DOHH2 (cell line): ENCODE measurements at regions not wholly inside any gene's neighbourhood (a gene's known extent, or its start where the extent isn't known, plus 50 kb on each side); places are given as distances from the start of the nearest gene placed in this dataset.

Experiments
- H3F3A ChIP-seq: fragments of 200-600 bp; sonication (generic), shearing (Covaris generic); 2 replicates; pipeline ENCODE4 v1.6.0; 2016; ENCODE audit warnings: antibody characterized with exemption, mild to moderate bottlenecking; ENCODE audit not compliant: control insufficient read depth, insufficient read depth
- H3K27ac ChIP-seq: fragments of 200-600 bp; sonication (generic); 2 replicates; pipeline ENCODE4 v1.5.1; 2014; ENCODE audit warnings: low read depth, mild to moderate bottlenecking, low read length, moderate library complexity
- H3K27me3 ChIP-seq: fragments of 200-600 bp; sonication (generic); 2 replicates; pipeline ENCODE4 v1.6.1; 2014; ENCODE audit warnings: mild to moderate bottlenecking, low read length, mixed read lengths; ENCODE audit not compliant: control insufficient read depth
- H3K36me3 ChIP-seq: fragments of 200-600 bp; sonication (generic); 2 replicates; pipeline ENCODE4 v1.6.1; 2014; ENCODE audit warnings: mild to moderate bottlenecking, low read length, moderate library complexity, mixed read lengths; ENCODE audit not compliant: control insufficient read depth
- H3K4me1 ChIP-seq: fragments of 200-600 bp; sonication (generic); 2 replicates; pipeline ENCODE4 v1.6.1; 2014; ENCODE audit warnings: mild to moderate bottlenecking, low read length, mixed read lengths; ENCODE audit not compliant: control insufficient read depth
- H3K4me2 ChIP-seq: fragments of 200-600 bp; sonication (generic); 2 replicates; pipeline ENCODE4 v1.6.0; 2014; ENCODE audit warnings: mild to moderate bottlenecking, low read length, moderate library complexity
- H3K4me3 ChIP-seq: fragments of 200-600 bp; sonication (generic); 2 replicates; pipeline ENCODE4 v1.5.1; 2014; ENCODE audit warnings: mild to moderate bottlenecking, low read length, mixed read lengths
- H3K79me2 ChIP-seq: fragments of 200-600 bp; sonication (generic); 2 replicates; pipeline ENCODE4 v1.6.1; 2014; ENCODE audit warnings: mild to moderate bottlenecking, low read length, mixed read lengths; ENCODE audit not compliant: control insufficient read depth
- H3K9me2 ChIP-seq: fragments of 200-600 bp; sonication (generic); replicated peaks from 2 replicates; pipeline ENCODE4 v1.6.1; 2014; ENCODE audit warnings: mild to moderate bottlenecking, low read length, mixed read lengths; ENCODE audit not compliant: control insufficient read depth
- H3K9me3 ChIP-seq: fragments of 200-600 bp; sonication (generic); 2 replicates; pipeline ENCODE4 v1.6.1; 2014; ENCODE audit warnings: antibody characterized with exemption, low read length, mixed read lengths; ENCODE audit not compliant: control insufficient read depth, insufficient read depth
- H4K20me1 ChIP-seq: fragments of 200-600 bp; sonication (generic); 2 replicates; pipeline ENCODE4 v1.6.0; 2014; ENCODE audit warnings: low read depth, mild to moderate bottlenecking, antibody characterized with exemption, low read length, moderate library complexity; ENCODE audit not compliant: control insufficient read depth, insufficient read depth
- CTCF ChIP-seq: fragments of 200-600 bp; sonication (generic); IDR thresholded peaks from one replicate; pipeline ENCODE4 v1.5.1; 2014; ENCODE audit warnings: antibody characterized with exemption, mild to moderate bottlenecking, low read depth, low read length; ENCODE audit not compliant: poor library complexity, severe bottlenecking
- EZH2phosphoT487 ChIP-seq: fragments of 200-600 bp; sonication (generic); IDR thresholded peaks from 2 replicates; pipeline ENCODE4 v1.6.1; 2017; ENCODE audit warnings: borderline replicate concordance, mild to moderate bottlenecking, antibody characterized with exemption, low read length, moderate library complexity, mixed read lengths

GRCh38 chr10:43795093-43795492 is 146.4 kb upstream of the ZNF32 start:
- no peaks in the 10 kb centered on the region for H3F3A ChIP-seq
- no peak overlapping the region for H3K4me3 ChIP-seq
- TF ChIP-seq CTCF (no peak), EZH2phosphoT487 (no peak)
- H3K27ac ChIP-seq, result no peak overlapping the region
- H3K4me1 ChIP-seq, result no peaks in the 10 kb centered on the region
- no peak overlapping the region for H3K4me2 ChIP-seq
- H3K9me2 ChIP-seq, result no peaks in the 10 kb centered on the region
- no peaks in the 10 kb centered on the region for H3K9me3 ChIP-seq
- no peaks in the 10 kb centered on the region for H4K20me1 ChIP-seq
- H3K36me3 ChIP-seq, result no peaks in the 10 kb centered on the region
- no peaks in the 10 kb centered on the region for H3K79me2 ChIP-seq
- H3K27me3 ChIP-seq, result peaks cover 3% of the 10 kb centered on the region; the same call in 1 of the 2 replicates

GRCh38 chr10:43794181-43794815 is 145.6 kb upstream of the ZNF32 start:
- no peak for TF ChIP-seq CTCF
- TF ChIP-seq EZH2phosphoT487, result no peak
- Histone ChIP-seq H3K27me3 (peaks cover 3% of the 10 kb centered on the region; the same call in 1 of the 2 replicates), H3K36me3 (no peaks in the 10 kb centered on the region), H3K4me3 (no peak overlapping the region), H3K9me3 (no peaks in the 10 kb centered on the region), H3K9me2 (no peaks in the 10 kb centered on the region), H3F3A (no peaks in the 10 kb centered on the region), H3K4me2 (no peak overlapping the region), H4K20me1 (no peaks in the 10 kb centered on the region), H3K4me1 (no peaks in the 10 kb centered on the region), H3K79me2 (no peaks in the 10 kb centered on the region), H3K27ac (no peak overlapping the region)

DNA sequence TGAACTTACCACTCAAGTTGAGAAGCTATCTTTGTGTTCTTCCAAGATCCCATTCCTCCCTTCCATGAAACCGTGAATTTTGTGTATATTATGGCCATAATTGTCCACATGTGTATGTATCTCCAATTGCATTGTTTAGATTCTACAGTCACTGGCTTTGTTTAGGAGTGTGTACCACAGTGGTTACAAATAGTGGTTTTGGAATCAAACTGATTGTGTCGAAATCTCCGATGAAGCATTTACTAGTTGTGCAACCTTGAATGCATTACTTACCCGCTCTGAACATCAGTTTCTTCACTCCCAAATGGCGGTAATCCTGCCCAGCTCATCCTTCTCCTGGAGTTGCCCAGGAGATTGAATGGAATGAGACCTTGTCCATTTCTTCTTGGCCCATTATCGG is 145.0 kb upstream of the ZNF32 start:
- Histone ChIP-seq H4K20me1 (no peaks in the 10 kb centered on the region), H3K4me3 (no peak overlapping the region), H3K9me2 (no peaks in the 10 kb centered on the region), H3K4me1 (no peaks in the 10 kb centered on the region), H3F3A (no peaks in the 10 kb centered on the region), H3K27me3 (peaks cover 2% of the 10 kb centered on the region; the same call in 1 of the 2 replicates), H3K36me3 (no peaks in the 10 kb centered on the region), H3K9me3 (no peaks in the 10 kb centered on the region), H3K4me2 (no peak overlapping the region), H3K79me2 (no peaks in the 10 kb centered on the region), H3K27ac (no peak overlapping the region)
- TF ChIP-seq EZH2phosphoT487 (no peak), CTCF (no peak)
